Naive thymus-derived CD4-positive, alpha-beta T cell (primary cell): ENCODE measurements at regions not wholly inside any gene's neighbourhood (a gene's known extent, or its start where the extent isn't known, plus 50 kb on each side); places are given as distances from the start of the nearest gene placed in this dataset.

Experiments
- ATAC-seq: fragments of 150-1000 bp; cut with Tn5 transposase; 2 replicates; pipeline ENCODE4 v1.10.0; 2021; ENCODE audit warnings: mild to moderate bottlenecking, moderate library complexity
- CTCF ChIA-PET: fragments of 350-600 bp; sonication (Branson Sonifier 250); formaldehyde crosslinking; loops from one replicate; lab custom pipeline; 2021; ENCODE audit warnings: antibody characterized with exemption; lab: Charles Lee
- POLR2A ChIA-PET: fragments of 350-600 bp; sonication (Branson Sonifier 250); formaldehyde crosslinking; loops from one replicate; lab custom pipeline; 2021; ENCODE audit warnings: antibody characterized with exemption, inconsistent platforms; lab: Charles Lee
- DNase-seq, 9 donors: peaks; one replicate each; pipeline versions ENCODE4 v3.0.0 to v3.0.0-alpha.2; 2020 to 2022; ENCODE audit warnings: mixed read lengths in 1 of 9
- H3K27ac ChIP-seq: one replicate; pipeline ENCODE4 v1.7.0; 2013; ENCODE audit warnings: mild to moderate bottlenecking, low read depth, low read length, moderate library complexity
- H3K27me3 ChIP-seq, 2 donors: one replicate each; pipeline ENCODE4 v1.7.0; 2013; ENCODE audit warnings: low read length in 2 of 2, mild to moderate bottlenecking in 2 of 2, moderate library complexity in 2 of 2; ENCODE audit not compliant: control insufficient read depth in 2 of 2, insufficient read depth in 2 of 2
- H3K36me3 ChIP-seq, 3 experiments: 1 replicate in 2 of 3; 2 replicates in 1 of 3; pipeline ENCODE4 v1.7.0; 2013; ENCODE audit warnings: low read length in 3 of 3, mild to moderate bottlenecking in 3 of 3, moderate library complexity in 1 of 3; ENCODE audit not compliant: insufficient read depth in 3 of 3, control insufficient read depth in 2 of 3
- H3K4me1 ChIP-seq, 2 donors: one replicate each; pipeline ENCODE4 v1.7.0; 2013; ENCODE audit warnings: low read length in 2 of 2, mild to moderate bottlenecking in 2 of 2, moderate library complexity in 1 of 2; ENCODE audit not compliant: control insufficient read depth in 2 of 2, insufficient read depth in 2 of 2
- H3K4me3 ChIP-seq: 2 replicates; pipeline ENCODE4 v1.7.0; 2013; ENCODE audit warnings: mild to moderate bottlenecking, low read length
- H3K9me3 ChIP-seq, 3 experiments: 1 replicate in 2 of 3; 2 replicates in 1 of 3; pipeline ENCODE4 v1.7.0; 2013; ENCODE audit warnings: low read length in 3 of 3; ENCODE audit not compliant: control insufficient read depth in 2 of 3
- H3K27ac Mint-ChIP-seq, 9 donors: one replicate each; pipeline ENCODE4 v1.8.0; 2020 to 2022; ENCODE audit warnings: mixed read lengths in 9 of 9, mild to moderate bottlenecking in 8 of 9, moderate library complexity in 5 of 9, inconsistent platforms in 2 of 9
- H3K27me3 Mint-ChIP-seq, 5 donors: one replicate each; pipeline ENCODE4 v1.8.0; 2021 to 2022; ENCODE audit warnings: mixed read lengths in 5 of 5, mild to moderate bottlenecking in 1 of 5
- H3K36me3 Mint-ChIP-seq, 5 donors: one replicate each; pipeline ENCODE4 v1.8.0; 2020 to 2022; ENCODE audit warnings: mixed read lengths in 5 of 5, mild to moderate bottlenecking in 3 of 5, inconsistent platforms in 1 of 5
- H3K4me1 Mint-ChIP-seq, 7 donors: one replicate each; pipeline ENCODE4 v1.8.0; 2020 to 2022; ENCODE audit warnings: mixed read lengths in 7 of 7, mild to moderate bottlenecking in 3 of 7, inconsistent platforms in 1 of 7
- H3K4me3 Mint-ChIP-seq, 10 donors: one replicate each; pipeline ENCODE4 v1.8.0; 2020 to 2022; ENCODE audit warnings: mild to moderate bottlenecking in 10 of 10, mixed read lengths in 10 of 10, moderate library complexity in 6 of 10, inconsistent platforms in 2 of 10
- H3K9me3 Mint-ChIP-seq, 11 donors: one replicate each; pipeline ENCODE4 v1.8.0; 2020 to 2022; ENCODE audit warnings: mixed read lengths in 11 of 11, mild to moderate bottlenecking in 4 of 11, inconsistent platforms in 1 of 11, moderate library complexity in 1 of 11
- intact Hi-C, 2 donors: fragments of 100-400 bp; cut with micrococcal nuclease; formaldehyde crosslinking; loops; one replicate each; pipeline ENCODE4 v1.15.1; 2023

- no peak overlapping the region for H3K27ac ChIP-seq
- Mint-ChIP-seq H3K9me3 (peaks cover 0 to 3% (median 0%) of the 10 kb centered on the region in 11 donors), H3K4me3 (no peak overlapping the region), H3K36me3 (no peaks in the 10 kb centered on the region), H3K27ac (peak overlapping the region in 1 of 9 donors; percentile 79), H3K4me1 (peaks cover 5 to 37% (median 11%) of the 10 kb centered on the region in 7 donors), H3K27me3 (peaks cover 0 to 2% (median 0%) of the 10 kb centered on the region in 5 donors)
- peaks cover 0 to 8% of the 10 kb centered on the region in 2 donors for H3K4me1 ChIP-seq
- H3K36me3 ChIP-seq = no peaks in the 10 kb centered on the region
- H3K9me3 ChIP-seq = no peaks in the 10 kb centered on the region
- CTCF ChIA-PET = interaction anchor here (5.3 to 7.5 kb wide), 2 partner anchors 15 to 274 kb away, joined by 47 to 67 read pairs; no protein-coding TSS in a partner anchor
- H3K27me3 ChIP-seq = no peaks in the 10 kb centered on the region
- DNase-seq (no peak), ATAC-seq (no peak)
- intact Hi-C loops = no loop called here
- POLR2A ChIA-PET = interaction anchor here (1.5 to 5.2 kb wide), 2 partner anchors 14 to 18 kb away, joined by 3 to 39 read pairs; no protein-coding TSS in a partner anchor
- H3K4me3 ChIP-seq = no peak overlapping the region
Measured at GRCh38 chr4:54959131-54959530, 166.3 kb downstream of the KDR start.

- POLR2A ChIA-PET = interaction anchor here (0.8 to 5.2 kb wide), 3 partner anchors 13 to 437 kb away, joined by 3 to 39 read pairs (median 3); partner anchors contain the start of gene TMEM165
- Histone ChIP-seq H3K27ac (no peak overlapping the region), H3K36me3 (no peaks in the 10 kb centered on the region), H3K4me1 (peaks cover 0 to 8% of the 10 kb centered on the region in 2 donors), H3K27me3 (no peaks in the 10 kb centered on the region), H3K4me3 (no peak overlapping the region), H3K9me3 (no peaks in the 10 kb centered on the region)
- intact Hi-C loops = no loop called here
- Mint-ChIP-seq H3K36me3 (no peaks in the 10 kb centered on the region), H3K27me3 (peaks cover 0 to 2% (median 0%) of the 10 kb centered on the region in 5 donors), H3K9me3 (peaks cover 0 to 3% (median 0%) of the 10 kb centered on the region in 11 donors), H3K4me3 (peak overlapping the region in 7 of 10 donors; percentile 3 to 49 (median 38)), H3K27ac (peak overlapping the region; percentile 6 to 95 (median 64)), H3K4me1 (peaks cover 5 to 37% (median 11%) of the 10 kb centered on the region in 7 donors)
- ATAC-seq (peak; percentile 79), DNase-seq (peak in 6 of 9 donors; percentile 35 to 71 (median 52))
- CTCF ChIA-PET = interaction anchor here (0.5 to 7.5 kb wide), 4 partner anchors 12 to 273 kb away, joined by 3 to 67 read pairs (median 4); no protein-coding TSS in a partner anchor
Measured at GRCh38 chr4:54958236-54958635, 167.2 kb downstream of the KDR start.

- Histone ChIP-seq H3K27ac (no peak overlapping the region), H3K9me3 (no peaks in the 10 kb centered on the region), H3K36me3 (no peaks in the 10 kb centered on the region), H3K4me1 (peaks cover 0 to 8% of the 10 kb centered on the region in 2 donors), H3K27me3 (no peaks in the 10 kb centered on the region), H3K4me3 (no peak overlapping the region)
- Mint-ChIP-seq H3K27me3 (no peaks in the 10 kb centered on the region), H3K4me3 (no peak overlapping the region), H3K27ac (no peak overlapping the region), H3K4me1 (peaks cover 5 to 26% (median 7%) of the 10 kb centered on the region in 7 donors), H3K36me3 (no peaks in the 10 kb centered on the region), H3K9me3 (peaks cover 0 to 3% (median 0%) of the 10 kb centered on the region in 11 donors)
- ATAC-seq = no peak
- POLR2A ChIA-PET = interaction anchor here (0.7 kb wide), 2 partner anchors 27 to 163 kb away, joined by 4 to 5 read pairs; no protein-coding TSS in a partner anchor
- intact Hi-C loops = no loop called here
- no peak for DNase-seq
- CTCF ChIA-PET = interaction anchor here (0.6 kb wide), 1 partner anchor 998 kb away, joined by 3 read pairs; no protein-coding TSS in a partner anchor
Measured at GRCh38 chr4:54954656-54955388, 170.6 kb downstream of the KDR start.

- POLR2A ChIA-PET = no interaction called here
- Mint-ChIP-seq H3K4me1 (peaks cover 21 to 41% (median 34%) of the 10 kb centered on the region in 7 donors), H3K4me3 (no peak overlapping the region), H3K27me3 (no peaks in the 10 kb centered on the region), H3K27ac (peak overlapping the region in 2 of 9 donors; percentile 22 to 65), H3K9me3 (peaks cover 0 to 4% (median 0%) of the 10 kb centered on the region in 11 donors), H3K36me3 (peaks cover 0 to 4% (median 0%) of the 10 kb centered on the region in 5 donors)
- H3K4me1 ChIP-seq = peaks cover 0 to 26% of the 10 kb centered on the region in 2 donors
- no peak for ATAC-seq
- H3K27ac ChIP-seq = no peak overlapping the region
- no peak for DNase-seq
- intact Hi-C loops = loop anchor here (1.0 to 10.0 kb wide), 9 partner anchors 263 to 1958 kb away; partner anchors contain the start of genes CEP135 (in 1 of the 2), CLOCK (in 1 of the 2), REST (in 1 of the 2) and SCFD2 (in 1 of the 2)
- no peaks in the 10 kb centered on the region for H3K36me3 ChIP-seq
- no peak overlapping the region for H3K4me3 ChIP-seq
- H3K27me3 ChIP-seq = no peaks in the 10 kb centered on the region
- CTCF ChIA-PET = interaction anchor here (1.0 to 5.8 kb wide), 4 partner anchors 15 to 268 kb away, joined by 3 to 47 read pairs (median 4); no protein-coding TSS in a partner anchor
- no peaks in the 10 kb centered on the region for H3K9me3 ChIP-seq
Measured at GRCh38 chr4:54946741-54947140, 178.7 kb downstream of the KDR start.

GRCh38 chr4:54945838-54946237 lies 179.6 kb downstream of the KDR start:
- Histone ChIP-seq H3K36me3 (no peaks in the 10 kb centered on the region), H3K4me1 (peaks cover 0 to 35% of the 10 kb centered on the region in 2 donors), H3K27ac (peak overlapping the region; percentile 37), H3K27me3 (no peaks in the 10 kb centered on the region), H3K4me3 (no peak overlapping the region), H3K9me3 (no peaks in the 10 kb centered on the region)
- ATAC-seq (peak; percentile 21), DNase-seq (peak in 5 of 9 donors; percentile 10 to 57 (median 45))
- Mint-ChIP-seq H3K27ac (peak overlapping the region in 8 of 9 donors; percentile 46 to 99 (median 87)), H3K36me3 (peaks cover 0 to 4% (median 0%) of the 10 kb centered on the region in 5 donors), H3K4me3 (peak overlapping the region in 5 of 10 donors; percentile 11 to 45 (median 26)), H3K27me3 (no peaks in the 10 kb centered on the region), H3K9me3 (peaks cover 0 to 2% (median 0%) of the 10 kb centered on the region in 11 donors), H3K4me1 (peaks cover 25 to 50% (median 43%) of the 10 kb centered on the region in 7 donors)
- ChIA-PET CTCF (interaction anchor here (1.0 to 5.8 kb wide), 5 partner anchors 12 to 267 kb away, joined by 3 to 47 read pairs (median 4); no protein-coding TSS in a partner anchor), POLR2A (interaction anchor here (1.0 kb wide), 1 partner anchor 260 kb away, joined by 3 read pairs; no protein-coding TSS in a partner anchor)
- intact Hi-C loops = loop anchor here (1.0 to 10.0 kb wide), 10 partner anchors 263 to 1959 kb away; partner anchors contain the start of genes CEP135 (in 1 of the 2), CLOCK (in 1 of the 2), EXOC1 (in 1 of the 2) and REST (in 1 of the 2)

GRCh38 chr4:54942721-54943120 lies 182.7 kb downstream of the KDR start:
- H3K36me3 ChIP-seq = no peaks in the 10 kb centered on the region
- ATAC-seq = peak; percentile 95
- CTCF ChIA-PET = interaction anchor here (0.6 to 5.8 kb wide), 6 partner anchors 14 to 259 kb away, joined by 3 to 47 read pairs (median 4); no protein-coding TSS in a partner anchor
- peak in 8 of 9 donors; percentile 22 to 94 (median 86) for DNase-seq
- intact Hi-C loops = loop anchor here (1.0 to 10.0 kb wide), 19 partner anchors 18 to 1962 kb away; partner anchors contain the start of genes CEP135 (in 2 of the 2), CHIC2 (in 2 of the 2), TMEM165 (in 2 of the 2) and AASDH (in 1 of the 2)
- peak overlapping the region; percentile 79 to 99 (median 98) for H3K27ac Mint-ChIP-seq
- H3K9me3 ChIP-seq = no peaks in the 10 kb centered on the region
- POLR2A ChIA-PET = interaction anchor here (0.6 to 4.1 kb wide), 8 partner anchors 9 to 1445 kb away, joined by 3 to 39 read pairs (median 4); partner anchors contain the start of genes AASDH and CHIC2
- H3K9me3 Mint-ChIP-seq = peaks cover 0 to 2% (median 0%) of the 10 kb centered on the region in 11 donors
- H3K4me3 Mint-ChIP-seq = peak overlapping the region; percentile 55 to 85 (median 75)
- H3K4me1 ChIP-seq = peaks cover 0 to 37% of the 10 kb centered on the region in 2 donors
- peaks cover 25 to 71% (median 53%) of the 10 kb centered on the region in 7 donors for H3K4me1 Mint-ChIP-seq
- H3K4me3 ChIP-seq = no peak overlapping the region
- no peaks in the 10 kb centered on the region for H3K27me3 Mint-ChIP-seq
- peaks cover 0 to 5% (median 0%) of the 10 kb centered on the region in 5 donors for H3K36me3 Mint-ChIP-seq
- no peaks in the 10 kb centered on the region for H3K27me3 ChIP-seq
- H3K27ac ChIP-seq = peak overlapping the region; percentile 71
